ENCODE measurements at regions not wholly inside any gene's neighbourhood (a gene's known extent, or its start where the extent isn't known, plus 50 kb on each side); places are given as distances from the start of the nearest gene placed in this dataset.
"Not testable (repeated sequence)": the region's sequence is repeated elsewhere in the genome, so short reads cannot be mapped to it uniquely, and the experiment has no call there.

DNA sequence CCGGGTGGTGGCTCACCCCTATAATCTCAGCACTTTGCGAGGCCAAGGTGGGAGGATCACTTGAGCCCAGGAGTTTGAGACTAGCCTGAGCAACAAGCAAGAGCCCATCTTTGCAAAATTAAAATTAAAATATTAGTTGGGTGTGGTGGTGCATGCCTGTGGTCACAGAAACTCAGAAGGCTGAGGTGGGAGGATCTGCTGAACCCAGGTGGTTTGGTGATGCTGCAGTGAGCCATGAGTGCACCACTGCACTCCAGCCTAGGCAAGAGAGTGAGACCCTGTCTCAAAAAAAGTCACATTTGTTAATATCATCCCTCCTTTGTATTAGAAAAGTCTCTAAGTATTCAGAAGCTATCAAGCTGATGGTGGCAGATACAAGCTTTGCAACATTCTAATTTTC, 317.5 kb downstream of the ANKRD30A start:
- Histone ChIP-seq H3K9me3 (ENCODE audit: control insufficient read depth in 5 of 5, low read length in 5 of 5) (peaks cover 0 to 4% (median 0%) of the 10 kb centered on the region in 5 donors), H3K36me3 (ENCODE audit: control insufficient read depth in 5 of 5, insufficient read depth in 5 of 5, low read length in 5 of 5) (no peaks in the 10 kb centered on the region), H3K27me3 (ENCODE audit: control insufficient read depth in 5 of 5, insufficient read depth in 4 of 5, low read length in 5 of 5) (no peaks in the 10 kb centered on the region), H3K4me1 (ENCODE audit: control insufficient read depth in 5 of 5, insufficient read depth in 5 of 5, low read length in 5 of 5) (no peaks in the 10 kb centered on the region), H3K9ac (ENCODE audit: low read length in 5 of 5) (no peak overlapping the region), H3K4me3 (ENCODE audit: low read depth in 1 of 5, low read length in 5 of 5) (no peak overlapping the region), H3K27ac (ENCODE audit: low read depth, low read length) (no peak overlapping the region)

DNA sequence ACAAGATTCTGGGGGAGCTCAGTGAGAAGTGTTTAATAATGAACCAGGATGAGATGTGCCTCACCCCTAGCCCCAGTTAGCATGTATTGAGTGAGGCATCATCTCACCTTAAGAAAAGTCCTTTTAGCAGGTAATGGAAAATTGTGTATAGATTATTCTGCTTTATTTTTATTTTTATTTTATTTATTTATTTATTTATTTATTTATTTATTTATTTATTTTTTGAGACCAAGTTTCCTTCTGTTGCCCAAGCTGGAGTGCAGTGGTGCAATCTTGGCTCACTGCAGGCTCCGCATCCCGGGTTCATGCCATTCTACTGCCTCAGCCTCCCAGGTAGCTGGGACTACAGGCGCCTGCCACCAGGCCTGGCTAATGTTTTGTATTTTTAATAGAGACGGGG, 315.8 kb downstream of the ANKRD30A start:
- not testable (repeated sequence) for H3K27ac ChIP-seq (ENCODE audit: low read depth, low read length); H3K4me1 ChIP-seq (ENCODE audit: control insufficient read depth in 5 of 5, insufficient read depth in 5 of 5, low read length in 5 of 5); H3K9me3 ChIP-seq (ENCODE audit: control insufficient read depth in 5 of 5, low read length in 5 of 5); H3K27me3 ChIP-seq (ENCODE audit: control insufficient read depth in 5 of 5, insufficient read depth in 4 of 5, low read length in 5 of 5); H3K9ac ChIP-seq (ENCODE audit: low read length in 5 of 5); H3K4me3 ChIP-seq (ENCODE audit: low read depth in 1 of 5, low read length in 5 of 5); H3K36me3 ChIP-seq (ENCODE audit: control insufficient read depth in 5 of 5, insufficient read depth in 5 of 5, low read length in 5 of 5)

DNA sequence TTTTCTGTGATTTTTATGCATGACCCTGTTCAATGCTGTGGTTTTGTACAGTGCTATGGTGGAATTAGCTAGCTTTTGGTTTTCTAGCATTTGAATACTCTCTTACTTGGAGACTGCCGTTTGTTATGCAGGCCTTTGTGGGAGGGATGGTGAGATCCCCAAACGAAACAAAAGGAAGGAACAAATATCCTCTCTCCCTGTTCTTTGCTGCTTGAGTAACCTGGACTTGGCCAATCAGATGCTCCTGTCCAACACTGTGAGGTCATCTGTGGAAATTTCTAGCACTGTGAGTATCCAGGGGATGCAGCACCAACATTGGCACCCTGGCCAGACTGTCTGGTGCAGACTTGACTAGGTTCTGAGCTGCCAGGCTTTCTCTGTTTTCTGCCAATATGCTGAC, 314.4 kb downstream of the ANKRD30A start:
- no peak overlapping the region for H3K27ac ChIP-seq (ENCODE audit: low read depth, low read length)
- no peaks in the 10 kb centered on the region for H3K4me1 ChIP-seq (ENCODE audit: control insufficient read depth in 5 of 5, insufficient read depth in 5 of 5, low read length in 5 of 5)
- H3K27me3 ChIP-seq (ENCODE audit: control insufficient read depth in 5 of 5, insufficient read depth in 4 of 5, low read length in 5 of 5), result no peaks in the 10 kb centered on the region
- no peaks in the 10 kb centered on the region for H3K9me3 ChIP-seq (ENCODE audit: control insufficient read depth in 5 of 5, low read length in 5 of 5)
- H3K9ac ChIP-seq (ENCODE audit: low read length in 5 of 5), result no peak overlapping the region
- H3K4me3 ChIP-seq (ENCODE audit: low read depth in 1 of 5, low read length in 5 of 5), result no peak overlapping the region
- H3K36me3 ChIP-seq (ENCODE audit: control insufficient read depth in 5 of 5, insufficient read depth in 5 of 5, low read length in 5 of 5), result no peaks in the 10 kb centered on the region

DNA sequence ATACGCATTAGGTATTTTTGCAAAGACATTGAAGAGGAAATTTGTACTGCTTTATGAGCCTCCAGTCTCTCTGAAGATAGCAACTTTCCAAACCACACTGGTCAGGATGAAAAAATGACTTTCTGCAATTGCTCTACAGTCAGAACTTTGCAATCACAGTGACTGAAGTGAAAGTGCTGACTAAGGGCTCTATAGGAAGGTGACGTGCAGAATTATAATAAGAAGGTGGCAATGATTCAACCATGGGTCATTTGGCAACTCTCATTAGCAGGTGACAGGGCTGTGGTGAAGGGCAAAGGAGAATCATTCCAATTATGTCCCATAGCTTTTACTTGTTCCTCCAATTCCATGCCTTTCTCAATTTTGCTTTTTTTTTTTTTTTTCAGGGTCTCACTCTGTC, 311.0 kb downstream of the ANKRD30A start:
- no peaks in the 10 kb centered on the region for H3K4me1 ChIP-seq (ENCODE audit: control insufficient read depth in 5 of 5, insufficient read depth in 5 of 5, low read length in 5 of 5)
- H3K27me3 ChIP-seq (ENCODE audit: control insufficient read depth in 5 of 5, insufficient read depth in 4 of 5, low read length in 5 of 5), result no peaks in the 10 kb centered on the region
- H3K9ac ChIP-seq (ENCODE audit: low read length in 5 of 5), result peak overlapping the region in 1 of 5 donors; percentile 20
- H3K4me3 ChIP-seq (ENCODE audit: low read depth in 1 of 5, low read length in 5 of 5), result no peak overlapping the region
- no peak overlapping the region for H3K27ac ChIP-seq (ENCODE audit: low read depth, low read length)
- H3K36me3 ChIP-seq (ENCODE audit: control insufficient read depth in 5 of 5, insufficient read depth in 5 of 5, low read length in 5 of 5), result no peaks in the 10 kb centered on the region
- H3K9me3 ChIP-seq (ENCODE audit: control insufficient read depth in 5 of 5, low read length in 5 of 5), result no peaks in the 10 kb centered on the region

DNA sequence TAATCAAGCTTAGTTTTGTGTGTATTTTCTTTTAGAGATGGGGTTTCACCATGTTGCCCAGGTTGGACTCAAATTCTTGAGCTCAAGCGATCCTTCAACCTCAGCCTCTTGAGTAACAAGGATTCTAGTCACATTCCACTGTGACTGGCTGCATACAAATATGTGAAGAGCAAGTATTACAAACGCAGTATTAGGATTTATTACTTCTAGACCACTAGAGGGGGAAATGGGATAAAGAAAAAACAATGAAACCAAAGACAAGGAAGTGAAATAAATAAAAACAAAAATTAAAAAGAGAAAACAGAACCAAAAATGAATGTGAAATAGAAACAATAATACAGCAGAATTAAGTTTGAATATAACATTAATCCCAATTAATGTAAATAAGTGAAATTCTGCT, 308.7 kb downstream of the ANKRD30A start:
- Histone ChIP-seq H3K36me3 (ENCODE audit: control insufficient read depth in 5 of 5, insufficient read depth in 5 of 5, low read length in 5 of 5) (no peaks in the 10 kb centered on the region), H3K27ac (ENCODE audit: low read depth, low read length) (no peak overlapping the region), H3K9ac (ENCODE audit: low read length in 5 of 5) (no peak overlapping the region), H3K27me3 (ENCODE audit: control insufficient read depth in 5 of 5, insufficient read depth in 4 of 5, low read length in 5 of 5) (no peaks in the 10 kb centered on the region), H3K9me3 (ENCODE audit: control insufficient read depth in 5 of 5, low read length in 5 of 5) (no peaks in the 10 kb centered on the region), H3K4me3 (ENCODE audit: low read depth in 1 of 5, low read length in 5 of 5) (no peak overlapping the region), H3K4me1 (ENCODE audit: control insufficient read depth in 5 of 5, insufficient read depth in 5 of 5, low read length in 5 of 5) (no peaks in the 10 kb centered on the region)
